ENCODE measurements at regions not wholly inside any gene's neighbourhood (a gene's known extent, or its start where the extent isn't known, plus 50 kb on each side); places are given as distances from the start of the nearest gene placed in this dataset.

DNA sequence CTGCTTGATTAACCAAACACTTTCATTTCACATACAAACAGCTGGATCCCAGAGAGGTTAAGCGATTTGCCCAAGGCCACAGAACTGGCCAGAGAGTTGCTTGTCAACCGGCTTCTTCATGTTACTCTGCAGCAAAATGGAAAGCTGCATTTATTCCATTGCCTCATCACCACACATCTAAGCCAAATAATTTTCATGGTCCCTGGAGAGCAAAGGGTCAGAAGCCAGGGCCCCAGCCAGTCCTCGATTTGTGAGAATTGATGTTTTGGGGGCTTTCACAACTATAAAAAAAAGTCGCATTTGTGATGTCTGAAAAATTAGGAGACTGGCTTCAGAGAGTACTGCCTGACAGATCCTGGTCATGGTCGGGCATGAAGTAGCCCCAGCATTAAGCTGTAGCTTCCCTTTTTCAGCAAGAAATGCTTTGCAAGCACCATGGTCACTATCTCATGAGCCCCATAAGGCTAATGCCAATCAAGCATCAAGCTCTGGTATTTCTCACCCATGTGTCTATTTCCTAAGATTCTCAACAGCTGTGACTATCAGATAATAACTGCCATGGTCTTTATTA, 95.8 kb downstream of the BANF2 start:
- Histone ChIP-seq H3K27me3 (ENCODE audit: control insufficient read depth in 5 of 5, insufficient read depth in 4 of 5, low read length in 5 of 5) (no peaks in the 10 kb centered on the region), H3K9ac (ENCODE audit: low read length in 5 of 5) (peak overlapping the region in 2 of 5 donors; percentile 56 to 63), H3K4me1 (ENCODE audit: control insufficient read depth in 5 of 5, insufficient read depth in 5 of 5, low read length in 5 of 5) (peaks cover 1 to 28% (median 25%) of the 10 kb centered on the region in 5 donors), H3K27ac (ENCODE audit: low read depth, low read length) (peak overlapping the region; percentile 93), H3K36me3 (ENCODE audit: control insufficient read depth in 5 of 5, insufficient read depth in 5 of 5, low read length in 5 of 5) (no peaks in the 10 kb centered on the region), H3K9me3 (ENCODE audit: control insufficient read depth in 5 of 5, low read length in 5 of 5) (peaks cover 0 to 3% (median 0%) of the 10 kb centered on the region in 5 donors), H3K4me3 (ENCODE audit: low read depth in 1 of 5, low read length in 5 of 5) (no peak overlapping the region)

DNA sequence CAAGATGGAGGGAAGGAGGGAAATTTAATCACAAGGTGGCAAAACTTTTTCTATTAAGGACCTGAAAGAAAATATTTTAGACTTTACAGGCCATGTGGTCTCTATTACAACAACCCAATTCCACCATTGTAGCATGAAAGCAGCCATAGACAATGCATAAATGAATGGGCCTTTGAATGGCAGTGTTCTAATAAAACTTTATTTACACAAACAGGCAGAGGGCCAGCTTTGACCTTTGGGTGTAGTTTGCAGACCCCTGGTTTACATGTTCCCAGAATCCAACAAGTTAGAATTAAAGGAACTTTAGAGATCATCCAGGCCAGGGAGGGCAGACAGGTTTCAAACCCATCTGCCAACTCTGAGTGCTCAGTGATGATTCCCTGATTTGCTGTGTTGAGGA, 95.2 kb downstream of the BANF2 start:
- no peaks in the 10 kb centered on the region for H3K27me3 ChIP-seq (ENCODE audit: control insufficient read depth in 5 of 5, insufficient read depth in 4 of 5, low read length in 5 of 5)
- H3K4me3 ChIP-seq (ENCODE audit: low read depth in 1 of 5, low read length in 5 of 5): no peak overlapping the region
- H3K36me3 ChIP-seq (ENCODE audit: control insufficient read depth in 5 of 5, insufficient read depth in 5 of 5, low read length in 5 of 5): no peaks in the 10 kb centered on the region
- H3K4me1 ChIP-seq (ENCODE audit: control insufficient read depth in 5 of 5, insufficient read depth in 5 of 5, low read length in 5 of 5): peaks cover 1 to 28% (median 25%) of the 10 kb centered on the region in 5 donors
- peak overlapping the region; percentile 93 for H3K27ac ChIP-seq (ENCODE audit: low read depth, low read length)
- H3K9me3 ChIP-seq (ENCODE audit: control insufficient read depth in 5 of 5, low read length in 5 of 5): peaks cover 0 to 3% (median 0%) of the 10 kb centered on the region in 5 donors
- no peak overlapping the region for H3K9ac ChIP-seq (ENCODE audit: low read length in 5 of 5)

GRCh38 chr20:17794400-17794799, 94.6 kb downstream of the BANF2 start:
- no peaks in the 10 kb centered on the region for H3K27me3 ChIP-seq (ENCODE audit: control insufficient read depth in 5 of 5, insufficient read depth in 4 of 5, low read length in 5 of 5)
- no peak overlapping the region for H3K4me3 ChIP-seq (ENCODE audit: low read depth in 1 of 5, low read length in 5 of 5)
- no peak overlapping the region for H3K9ac ChIP-seq (ENCODE audit: low read length in 5 of 5)
- no peak overlapping the region for H3K27ac ChIP-seq (ENCODE audit: low read depth, low read length)
- no peaks in the 10 kb centered on the region for H3K9me3 ChIP-seq (ENCODE audit: control insufficient read depth in 5 of 5, low read length in 5 of 5)
- peaks cover 1 to 28% (median 25%) of the 10 kb centered on the region in 5 donors for H3K4me1 ChIP-seq (ENCODE audit: control insufficient read depth in 5 of 5, insufficient read depth in 5 of 5, low read length in 5 of 5)
- H3K36me3 ChIP-seq (ENCODE audit: control insufficient read depth in 5 of 5, insufficient read depth in 5 of 5, low read length in 5 of 5): no peaks in the 10 kb centered on the region

GRCh38 chr20:17793986-17794385, 94.2 kb downstream of the BANF2 start:
- Histone ChIP-seq H3K27me3 (ENCODE audit: control insufficient read depth in 5 of 5, insufficient read depth in 4 of 5, low read length in 5 of 5) (no peaks in the 10 kb centered on the region), H3K36me3 (ENCODE audit: control insufficient read depth in 5 of 5, insufficient read depth in 5 of 5, low read length in 5 of 5) (no peaks in the 10 kb centered on the region), H3K4me3 (ENCODE audit: low read depth in 1 of 5, low read length in 5 of 5) (no peak overlapping the region), H3K9me3 (ENCODE audit: control insufficient read depth in 5 of 5, low read length in 5 of 5) (no peaks in the 10 kb centered on the region), H3K9ac (ENCODE audit: low read length in 5 of 5) (no peak overlapping the region), H3K27ac (ENCODE audit: low read depth, low read length) (no peak overlapping the region), H3K4me1 (ENCODE audit: control insufficient read depth in 5 of 5, insufficient read depth in 5 of 5, low read length in 5 of 5) (peaks cover 1 to 28% (median 25%) of the 10 kb centered on the region in 5 donors)

DNA sequence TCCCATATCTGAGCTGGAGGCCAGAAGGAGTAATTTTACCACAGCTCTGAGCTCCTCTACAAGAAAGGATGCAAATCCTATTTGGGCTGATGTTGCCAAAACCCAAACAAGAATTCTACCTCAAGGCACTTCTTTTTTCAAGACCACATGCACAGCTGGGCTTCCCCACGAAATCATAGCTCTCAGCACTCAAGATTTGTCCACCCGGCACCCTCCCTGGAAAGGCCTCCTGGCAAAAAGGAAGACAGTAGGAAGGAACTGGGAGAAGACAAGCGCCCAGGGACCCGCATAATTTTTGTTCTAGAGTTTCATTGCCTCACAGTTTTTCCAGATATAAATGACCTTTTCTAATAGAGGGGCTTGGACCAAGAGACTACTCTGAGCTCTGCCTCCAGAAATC, 90.5 kb downstream of the BANF2 start:
- Histone ChIP-seq H3K4me1 (ENCODE audit: control insufficient read depth in 5 of 5, insufficient read depth in 5 of 5, low read length in 5 of 5) (peaks cover 4 to 24% (median 22%) of the 10 kb centered on the region in 5 donors), H3K36me3 (ENCODE audit: control insufficient read depth in 5 of 5, insufficient read depth in 5 of 5, low read length in 5 of 5) (no peaks in the 10 kb centered on the region), H3K27me3 (ENCODE audit: control insufficient read depth in 5 of 5, insufficient read depth in 4 of 5, low read length in 5 of 5) (no peaks in the 10 kb centered on the region), H3K9me3 (ENCODE audit: control insufficient read depth in 5 of 5, low read length in 5 of 5) (no peaks in the 10 kb centered on the region), H3K27ac (ENCODE audit: low read depth, low read length) (no peak overlapping the region), H3K9ac (ENCODE audit: low read length in 5 of 5) (no peak overlapping the region), H3K4me3 (ENCODE audit: low read depth in 1 of 5, low read length in 5 of 5) (no peak overlapping the region)

DNA sequence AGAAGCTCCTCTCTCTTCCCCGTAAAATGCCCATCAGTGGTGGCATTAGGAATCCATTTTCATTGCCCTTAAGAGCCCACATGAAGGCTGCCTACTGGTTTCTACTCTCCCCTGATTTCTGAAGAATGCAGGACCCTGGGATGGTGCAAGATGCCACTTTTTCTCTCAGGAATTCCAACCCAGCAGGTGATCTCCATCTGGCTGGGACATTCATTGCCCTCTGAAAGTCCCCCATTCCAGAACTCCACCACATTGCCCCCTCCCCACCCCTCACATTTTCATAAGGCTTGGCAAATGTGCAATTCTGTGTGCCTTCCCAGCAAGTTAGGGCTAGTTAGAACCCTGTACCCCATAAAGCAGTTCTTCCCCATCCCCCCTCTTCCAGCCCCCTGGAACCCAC, 88.0 kb downstream of the BANF2 start:
- no peaks in the 10 kb centered on the region for H3K9me3 ChIP-seq (ENCODE audit: control insufficient read depth in 5 of 5, low read length in 5 of 5)
- H3K27me3 ChIP-seq (ENCODE audit: control insufficient read depth in 5 of 5, insufficient read depth in 4 of 5, low read length in 5 of 5): no peaks in the 10 kb centered on the region
- no peak overlapping the region for H3K9ac ChIP-seq (ENCODE audit: low read length in 5 of 5)
- H3K36me3 ChIP-seq (ENCODE audit: control insufficient read depth in 5 of 5, insufficient read depth in 5 of 5, low read length in 5 of 5): no peaks in the 10 kb centered on the region
- H3K4me1 ChIP-seq (ENCODE audit: control insufficient read depth in 5 of 5, insufficient read depth in 5 of 5, low read length in 5 of 5): peaks cover 0 to 10% (median 8%) of the 10 kb centered on the region in 5 donors
- H3K27ac ChIP-seq (ENCODE audit: low read depth, low read length): no peak overlapping the region
- no peak overlapping the region for H3K4me3 ChIP-seq (ENCODE audit: low read depth in 1 of 5, low read length in 5 of 5)

GRCh38 chr20:17786221-17786718, 86.5 kb downstream of the BANF2 start:
- Histone ChIP-seq H3K27ac (ENCODE audit: low read depth, low read length) (no peak overlapping the region), H3K4me3 (ENCODE audit: low read depth in 1 of 5, low read length in 5 of 5) (no peak overlapping the region), H3K4me1 (ENCODE audit: control insufficient read depth in 5 of 5, insufficient read depth in 5 of 5, low read length in 5 of 5) (peaks cover 0 to 10% (median 8%) of the 10 kb centered on the region in 5 donors), H3K9ac (ENCODE audit: low read length in 5 of 5) (peak overlapping the region in 2 of 5 donors; percentile 10 to 29), H3K27me3 (ENCODE audit: control insufficient read depth in 5 of 5, insufficient read depth in 4 of 5, low read length in 5 of 5) (no peaks in the 10 kb centered on the region), H3K36me3 (ENCODE audit: control insufficient read depth in 5 of 5, insufficient read depth in 5 of 5, low read length in 5 of 5) (no peaks in the 10 kb centered on the region), H3K9me3 (ENCODE audit: control insufficient read depth in 5 of 5, low read length in 5 of 5) (no peaks in the 10 kb centered on the region)

Measured in subcutaneous abdominal adipose tissue (tissue), 5 donors.